ENCODE measurements at regions not wholly inside any gene's neighbourhood (a gene's known extent, or its start where the extent isn't known, plus 50 kb on each side); places are given as distances from the start of the nearest gene placed in this dataset.

DNA sequence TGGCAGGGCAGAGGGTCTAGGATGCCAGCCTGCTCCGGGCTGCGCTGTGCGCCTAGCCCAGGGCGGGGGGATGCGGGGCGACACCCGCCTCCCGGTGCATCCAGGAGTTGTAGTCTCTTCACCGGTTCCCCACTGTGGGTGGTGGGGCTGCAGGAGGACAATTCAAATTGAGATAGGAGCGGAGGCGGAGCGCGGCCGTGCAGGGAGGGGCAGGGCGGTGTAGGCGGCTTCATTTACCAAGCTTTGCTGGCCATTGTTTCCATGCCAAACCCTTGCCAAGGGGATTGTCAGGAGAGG, 2047.4 kb downstream of the TP53TG3F start:
- H3K36me3 ChIP-seq, result no peaks in the 10 kb centered on the region
- H3K9me3 ChIP-seq, result peaks cover 10% of the 10 kb centered on the region; the same call in 1 of the 2 replicates
- peak overlapping the region; percentile 52 for H3K4me3 ChIP-seq (ENCODE audit: low read depth, low read length)
- H3K4me1 ChIP-seq, result no peaks in the 10 kb centered on the region
- TF ChIP-seq, protein P1, sequence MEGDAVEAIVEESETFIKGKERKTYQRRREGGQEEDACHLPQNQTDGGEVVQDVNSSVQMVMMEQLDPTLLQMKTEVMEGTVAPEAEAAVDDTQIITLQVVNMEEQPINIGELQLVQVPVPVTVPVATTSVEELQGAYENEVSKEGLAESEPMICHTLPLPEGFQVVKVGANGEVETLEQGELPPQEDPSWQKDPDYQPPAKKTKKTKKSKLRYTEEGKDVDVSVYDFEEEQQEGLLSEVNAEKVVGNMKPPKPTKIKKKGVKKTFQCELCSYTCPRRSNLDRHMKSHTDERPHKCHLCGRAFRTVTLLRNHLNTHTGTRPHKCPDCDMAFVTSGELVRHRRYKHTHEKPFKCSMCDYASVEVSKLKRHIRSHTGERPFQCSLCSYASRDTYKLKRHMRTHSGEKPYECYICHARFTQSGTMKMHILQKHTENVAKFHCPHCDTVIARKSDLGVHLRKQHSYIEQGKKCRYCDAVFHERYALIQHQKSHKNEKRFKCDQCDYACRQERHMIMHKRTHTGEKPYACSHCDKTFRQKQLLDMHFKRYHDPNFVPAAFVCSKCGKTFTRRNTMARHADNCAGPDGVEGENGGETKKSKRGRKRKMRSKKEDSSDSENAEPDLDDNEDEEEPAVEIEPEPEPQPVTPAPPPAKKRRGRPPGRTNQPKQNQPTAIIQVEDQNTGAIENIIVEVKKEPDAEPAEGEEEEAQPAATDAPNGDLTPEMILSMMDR (IDR thresholded peaks at IDR 0.05; ENCODE audit: low read depth, low read length), result no peak
- DNase-seq, result no peak
- H3K27me3 ChIP-seq, result no peaks in the 10 kb centered on the region

DNA sequence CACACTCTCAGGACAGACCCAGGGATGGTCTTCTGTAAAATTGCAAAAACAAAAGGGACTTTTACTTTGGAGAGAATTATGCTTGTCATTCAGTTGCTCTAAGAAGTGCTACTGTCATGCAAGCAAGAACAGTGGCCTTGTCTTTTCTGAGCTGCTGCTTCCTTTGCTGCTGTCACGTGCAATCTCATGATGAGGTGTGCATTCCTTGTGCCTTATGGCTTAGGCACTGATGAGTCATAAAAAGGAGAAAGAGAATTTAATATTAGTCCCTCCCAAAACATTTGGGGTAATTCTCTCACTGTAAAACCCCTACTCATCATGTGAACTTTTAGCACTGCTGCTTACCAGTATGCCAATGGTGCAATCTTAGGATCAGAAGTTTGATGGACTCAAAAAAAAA, 2051.3 kb downstream of the TP53TG3F start:
- H3K36me3 ChIP-seq, result no peaks in the 10 kb centered on the region
- no peak for DNase-seq
- no peaks in the 10 kb centered on the region for H3K27me3 ChIP-seq
- H3K4me3 ChIP-seq (ENCODE audit: low read depth, low read length), result no peak overlapping the region
- H3K4me1 ChIP-seq, result no peaks in the 10 kb centered on the region
- TF ChIP-seq, protein P1 (IDR thresholded peaks at IDR 0.05; ENCODE audit: low read depth, low read length), result no peak
- H3K9me3 ChIP-seq, result peaks cover 10% of the 10 kb centered on the region; the same call in 1 of the 2 replicates

DNA sequence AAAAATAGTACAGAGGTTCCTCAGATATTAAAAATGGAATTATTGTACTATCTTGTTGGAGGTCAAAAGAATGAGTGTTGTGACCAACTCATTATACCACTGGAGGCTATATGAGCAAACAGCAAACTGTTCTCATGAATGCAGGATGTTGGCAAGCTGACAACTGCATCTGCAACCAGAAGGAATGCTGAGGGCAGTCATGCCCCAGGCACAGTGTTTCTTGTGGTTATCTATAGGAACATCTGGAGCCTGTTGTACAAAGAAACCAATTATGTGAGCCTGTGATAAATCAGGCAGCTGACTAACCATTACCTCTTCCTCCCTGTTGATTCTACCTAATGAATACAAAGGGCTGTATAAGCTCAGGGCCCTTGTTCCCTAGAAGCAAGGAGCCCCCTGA, 2057.1 kb downstream of the TP53TG3F start:
- peaks cover 7% of the 10 kb centered on the region for H3K9me3 ChIP-seq
- no peak for DNase-seq
- H3K4me1 ChIP-seq, result no peaks in the 10 kb centered on the region
- H3K36me3 ChIP-seq, result no peaks in the 10 kb centered on the region
- no peak overlapping the region for H3K4me3 ChIP-seq (ENCODE audit: low read depth, low read length)
- H3K27me3 ChIP-seq, result no peaks in the 10 kb centered on the region
- TF ChIP-seq, protein P1 (IDR thresholded peaks at IDR 0.05; ENCODE audit: low read depth, low read length), result no peak

DNA sequence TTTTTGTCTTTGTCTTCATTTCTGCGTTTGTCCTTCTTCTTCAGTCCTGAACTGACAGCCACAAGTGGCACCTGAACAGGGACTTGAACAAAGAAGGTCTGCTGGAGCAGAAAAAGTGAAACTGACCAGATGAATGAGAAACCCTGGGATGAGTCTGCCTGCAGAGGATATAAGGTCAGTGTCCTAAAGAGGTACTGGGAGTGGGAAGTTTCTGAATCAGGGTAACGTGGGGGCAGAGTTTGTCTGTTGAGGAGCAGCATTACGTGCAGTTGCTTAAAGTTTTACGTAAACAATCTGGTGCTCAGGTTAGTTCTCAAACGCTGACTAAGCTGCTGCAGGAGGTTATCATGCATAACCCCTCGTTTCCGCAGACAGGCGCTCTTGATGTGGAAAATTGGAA, 2057.6 kb downstream of the TP53TG3F start:
- no peaks in the 10 kb centered on the region for H3K27me3 ChIP-seq
- H3K4me3 ChIP-seq (ENCODE audit: low read depth, low read length), result no peak overlapping the region
- H3K36me3 ChIP-seq, result no peaks in the 10 kb centered on the region
- peaks cover 8% of the 10 kb centered on the region for H3K9me3 ChIP-seq
- no peak for DNase-seq
- TF ChIP-seq, protein P1 (IDR thresholded peaks at IDR 0.05; ENCODE audit: low read depth, low read length), result no peak
- H3K4me1 ChIP-seq, result no peaks in the 10 kb centered on the region

DNA sequence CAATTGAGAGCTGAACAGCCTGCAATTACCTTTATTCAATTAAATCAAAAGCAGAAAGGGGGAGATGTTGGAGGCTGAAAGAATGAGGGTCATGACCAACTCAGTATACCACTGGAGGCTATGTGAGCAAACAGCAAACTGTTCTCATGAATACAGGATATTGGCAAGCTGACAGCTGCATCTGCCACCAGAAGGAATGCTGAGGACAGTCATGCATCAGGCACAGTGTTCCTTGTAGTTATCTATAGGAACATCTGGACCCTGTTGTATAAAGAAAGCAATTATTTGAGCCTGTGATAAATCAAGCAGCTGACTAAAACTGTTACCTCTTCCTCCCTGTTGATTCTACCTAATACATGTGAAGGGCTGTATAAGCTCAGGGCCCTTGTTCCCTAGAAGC, 2064.6 kb downstream of the TP53TG3F start:
- H3K9me3 ChIP-seq, result peaks cover 10% of the 10 kb centered on the region
- no peaks in the 10 kb centered on the region for H3K36me3 ChIP-seq

DNA sequence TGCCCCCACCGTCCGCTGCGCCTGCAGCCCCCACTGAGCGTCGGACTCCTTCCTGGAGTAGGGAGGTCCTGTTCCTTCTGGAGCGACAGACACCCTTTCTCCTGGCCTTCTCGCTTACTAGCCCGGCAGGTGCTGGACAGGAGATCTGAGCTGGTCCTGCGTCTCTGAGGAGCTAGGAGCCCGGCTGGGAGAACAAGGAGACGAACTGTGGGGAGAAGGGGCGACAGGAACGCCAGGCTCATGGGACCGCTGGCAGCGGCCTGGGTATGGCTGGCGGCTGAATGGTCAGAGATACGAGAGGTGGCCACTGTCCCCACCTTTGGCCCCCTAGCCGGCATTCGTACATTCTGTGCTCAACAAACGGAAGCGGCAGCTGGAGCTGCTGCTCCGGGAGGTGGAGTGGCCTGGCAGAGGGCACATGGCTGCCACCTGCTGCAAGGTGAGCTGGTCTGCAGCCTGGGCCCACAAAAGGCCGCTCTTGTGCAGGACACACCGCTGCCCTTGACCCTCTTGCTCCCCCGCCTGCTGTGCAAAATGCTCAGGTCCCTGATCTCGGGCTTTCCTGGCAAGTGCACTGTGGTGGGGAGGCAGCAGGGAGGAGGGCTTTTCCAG, 2066.7 kb downstream of the TP53TG3F start:
- no peak overlapping the region for H3K4me3 ChIP-seq (ENCODE audit: low read depth, low read length)
- H3K4me1 ChIP-seq, result no peaks in the 10 kb centered on the region
- H3K36me3 ChIP-seq, result no peaks in the 10 kb centered on the region
- peaks cover 6% of the 10 kb centered on the region for H3K9me3 ChIP-seq
- H3K27me3 ChIP-seq, result no peaks in the 10 kb centered on the region
- TF ChIP-seq, protein P1 (IDR thresholded peaks at IDR 0.05; ENCODE audit: low read depth, low read length), result no peak
- DNase-seq, result no peak

More for the DNA sequence above, 2064.6 kb downstream of the TP53TG3F start:
- Histone ChIP-seq H3K4me3 (ENCODE audit: low read depth, low read length) (no peak overlapping the region), H3K27me3 (no peaks in the 10 kb centered on the region), H3K4me1 (no peaks in the 10 kb centered on the region)
- TF ChIP-seq, protein P1 (IDR thresholded peaks at IDR 0.05; ENCODE audit: low read depth, low read length), result no peak
- DNase-seq, result no peak
